NCI-H510A treated with DMSO at 0.1 percent for 48 hours (cell line): ENCODE measurements at regions not wholly inside any gene's neighbourhood (a gene's known extent, or its start where the extent isn't known, plus 50 kb on each side); places are given as distances from the start of the nearest gene placed in this dataset.

ENCODE experiments used
- DNase-seq: peaks from one replicate; lab custom pipeline; 2025; lab: John Stamatoyannopoulos, UW

DNA sequence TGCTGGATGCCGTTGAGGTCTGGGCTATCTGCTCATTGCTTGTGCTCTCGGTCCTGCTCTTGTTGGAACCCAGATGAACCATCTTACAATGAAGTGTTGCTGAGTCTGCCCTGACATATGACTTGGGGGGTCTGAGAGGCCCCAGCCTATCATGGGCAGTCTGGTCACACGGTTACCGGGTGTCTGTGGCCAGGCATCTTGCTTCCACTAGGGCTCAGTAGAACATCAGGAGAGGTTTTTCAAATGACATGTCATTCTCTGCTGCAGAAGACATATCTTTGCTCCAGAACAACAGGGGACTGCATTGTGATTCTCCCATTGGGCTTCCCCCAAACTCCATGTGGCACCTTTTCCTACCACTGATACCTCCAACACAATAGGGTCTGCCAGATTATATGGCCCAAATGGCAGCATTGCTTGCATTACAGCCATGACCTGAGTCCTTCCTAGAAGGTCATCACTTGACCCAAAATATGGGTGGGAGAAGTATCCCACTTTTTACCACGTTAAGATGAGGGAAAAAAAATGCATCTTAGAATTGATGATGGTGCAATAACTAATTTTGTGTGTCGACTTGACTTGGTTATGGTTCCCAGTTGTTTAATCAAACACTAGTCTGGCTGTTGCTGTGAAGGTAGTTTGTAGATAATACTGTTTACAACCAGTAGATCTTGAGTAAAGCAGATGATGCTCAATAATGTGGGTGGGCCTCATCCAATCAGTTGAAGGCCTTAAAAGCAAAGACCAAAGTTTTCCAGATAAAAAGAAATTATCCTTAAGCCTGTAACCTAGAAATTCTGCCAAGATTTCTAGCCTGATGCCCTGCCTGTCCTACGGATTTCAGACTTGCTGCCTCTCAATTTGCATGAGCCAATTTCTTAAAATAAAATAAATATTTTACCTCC lies 241.0 kb downstream of the QKI start:
- DNase-seq: no peak

DNA sequence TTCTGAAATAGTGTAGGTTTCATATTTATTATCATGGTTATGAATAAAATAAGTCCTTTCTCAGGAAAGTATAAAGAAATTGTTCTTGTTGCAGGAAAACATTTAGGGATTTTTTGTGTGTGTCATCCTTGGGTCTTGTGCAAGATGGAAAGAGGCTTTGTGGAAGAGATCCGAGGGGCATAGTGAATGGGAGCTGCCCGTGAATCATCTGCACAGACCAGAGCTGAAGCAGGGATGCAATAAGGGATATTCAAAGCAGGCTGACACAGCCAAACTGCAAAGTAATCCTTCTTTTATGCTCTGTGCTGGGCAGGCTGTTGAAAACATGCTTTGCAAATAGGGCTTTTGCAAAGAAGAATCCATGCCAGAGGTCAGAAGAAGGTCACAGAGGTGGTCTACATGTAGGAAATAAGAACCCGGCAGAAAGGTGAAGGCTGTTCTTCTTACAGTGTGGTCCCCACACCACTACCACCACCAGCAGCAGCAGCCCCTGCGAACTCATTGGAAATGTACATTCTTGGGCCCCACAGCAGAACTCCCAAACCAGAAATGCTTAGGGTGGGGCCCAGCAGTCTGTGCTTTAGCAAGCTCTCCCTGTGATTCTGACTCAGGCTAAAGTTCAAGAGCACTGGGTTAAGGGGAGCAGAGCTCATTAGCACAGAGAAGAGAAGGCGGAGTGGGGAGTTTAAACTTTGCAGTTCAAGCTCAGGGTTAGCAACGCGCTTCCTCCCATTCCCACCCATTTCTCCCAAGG lies 237.6 kb downstream of the QKI start:
- DNase-seq: no peak

DNA sequence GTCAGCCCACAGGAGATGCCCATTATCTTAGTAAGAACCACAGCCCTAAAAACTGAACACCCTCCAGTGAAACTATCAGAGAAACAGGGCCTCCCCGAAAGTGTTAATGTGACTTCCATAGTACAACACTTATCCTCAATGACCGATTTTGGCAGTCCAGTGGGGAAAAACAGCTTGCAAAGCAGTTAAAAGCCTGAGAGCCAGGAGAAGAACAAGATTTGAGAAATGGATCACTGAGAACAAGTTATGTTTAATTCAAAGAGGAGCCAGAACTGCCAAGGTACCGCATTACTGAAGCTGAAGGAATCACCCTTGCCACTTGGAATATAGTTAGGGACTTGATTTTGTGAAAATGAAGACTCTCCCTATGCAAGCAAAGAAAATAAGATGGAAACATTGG lies 236.9 kb downstream of the QKI start:
- no peak for DNase-seq

DNA sequence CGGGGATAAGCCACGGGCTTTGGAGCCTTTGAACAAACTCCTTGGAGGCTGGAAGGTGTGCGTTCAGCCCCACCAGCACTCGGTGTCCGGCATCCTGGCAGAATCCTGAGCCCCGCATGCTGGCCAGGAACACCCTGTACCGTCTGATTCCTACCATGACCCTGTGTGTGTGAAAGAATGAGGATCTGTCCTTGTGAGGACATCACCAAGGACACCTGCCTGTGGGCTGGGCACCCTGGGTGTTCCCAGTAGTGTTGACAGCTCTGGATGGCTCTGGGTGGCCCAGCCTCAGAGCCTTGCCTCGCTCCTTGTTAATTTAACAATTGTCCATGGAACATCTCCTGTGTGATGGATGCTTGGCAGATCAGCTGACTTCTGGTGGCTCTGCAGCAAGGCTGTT lies 234.3 kb downstream of the QKI start:
- no peak for DNase-seq

DNA sequence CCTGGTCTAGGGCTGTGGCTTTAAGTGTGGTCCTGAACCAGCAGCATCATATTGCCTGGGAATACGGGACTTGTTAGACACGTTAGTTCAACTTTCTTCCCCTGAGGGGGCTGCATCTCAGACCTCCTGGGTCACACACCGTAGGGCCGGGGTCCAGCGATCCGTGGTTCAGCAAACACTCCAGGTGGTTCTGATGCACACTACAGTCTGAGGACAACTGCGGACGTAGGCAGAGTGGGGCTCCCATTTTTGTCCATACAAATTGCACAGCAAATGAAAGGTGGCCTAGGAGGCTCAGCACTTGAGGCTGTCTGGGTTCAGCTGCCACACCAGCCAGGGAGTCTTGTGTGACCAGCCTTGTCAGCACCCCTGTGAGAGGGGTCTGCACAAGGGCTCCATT lies 233.1 kb downstream of the QKI start:
- no peak for DNase-seq

DNA sequence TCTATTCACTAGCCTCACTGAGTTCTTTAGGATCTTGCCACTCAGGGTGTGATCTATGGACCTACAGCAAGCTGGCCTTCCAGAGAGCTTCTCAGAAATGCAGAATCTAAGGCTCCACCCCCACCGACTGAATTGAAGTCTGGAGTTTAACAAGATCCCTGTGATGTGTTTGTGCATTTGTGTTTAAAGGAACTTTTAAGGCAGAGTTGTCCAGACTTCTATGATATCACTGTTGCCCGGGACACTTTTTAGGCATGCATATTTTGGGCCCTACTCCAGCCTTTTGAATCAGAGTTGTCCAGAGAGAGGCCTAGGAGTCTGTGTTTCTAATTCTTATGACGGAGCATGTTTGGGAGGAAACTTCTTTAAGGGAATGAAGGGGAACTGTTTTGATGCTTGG lies 232.3 kb downstream of the QKI start:
- no peak for DNase-seq

DNA sequence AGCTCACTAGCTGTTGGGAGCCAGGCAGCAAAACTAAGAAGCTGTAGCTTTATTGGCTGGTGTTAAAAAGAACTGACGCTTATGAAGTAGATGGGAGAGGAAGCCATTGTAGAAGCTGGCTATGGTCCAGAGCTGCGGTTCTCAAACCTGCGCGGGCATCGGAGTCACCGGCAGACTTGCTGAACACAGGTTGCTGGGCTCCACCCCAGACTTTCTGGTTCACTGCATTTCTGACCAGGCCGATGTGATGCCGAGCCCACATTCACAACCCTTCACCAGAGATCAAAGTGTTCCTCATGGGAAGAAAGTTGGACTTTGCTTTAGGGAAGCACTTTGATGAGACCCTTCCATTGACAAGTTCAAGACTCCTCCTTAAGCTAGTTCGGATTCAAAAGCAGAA lies 231.6 kb downstream of the QKI start:
- DNase-seq: no peak

DNA sequence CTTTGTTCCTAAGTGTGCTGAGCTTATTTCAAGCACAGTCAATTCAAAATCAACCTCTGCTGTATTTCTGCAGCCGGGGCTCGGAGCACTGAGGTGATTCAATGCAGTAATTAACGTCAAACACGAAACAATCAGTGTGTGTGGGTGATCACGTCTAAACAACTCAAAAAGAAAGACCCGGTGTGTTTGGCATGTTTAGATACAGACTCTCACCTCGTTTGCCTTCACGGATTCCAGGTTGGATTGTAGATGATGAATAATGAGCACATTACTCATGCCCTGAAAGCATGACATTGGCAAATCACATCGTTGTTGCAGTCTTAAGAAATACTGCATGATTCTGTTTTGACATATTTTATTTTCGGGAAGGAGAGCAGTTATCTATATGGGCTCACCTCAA lies 231.0 kb downstream of the QKI start:
- no peak for DNase-seq

DNA sequence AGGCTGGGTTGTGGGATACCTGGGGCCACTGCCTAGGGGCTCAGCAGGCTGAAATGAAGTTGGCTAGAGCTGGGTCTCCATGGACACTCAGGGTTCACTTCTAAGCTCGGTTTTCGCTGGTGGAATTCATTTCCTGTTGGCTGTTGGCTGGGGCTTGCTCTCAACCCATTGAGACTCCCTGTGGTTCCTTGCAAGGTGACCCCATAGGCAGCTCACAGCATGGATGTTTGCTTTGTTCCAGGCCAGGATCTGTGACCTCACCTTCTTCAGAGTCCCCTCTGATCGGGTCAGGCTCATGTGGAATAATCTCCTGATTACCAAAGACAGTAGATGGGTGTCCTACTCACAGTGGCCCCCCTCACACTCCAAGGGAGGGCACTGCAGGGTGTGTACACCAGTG lies 229.3 kb downstream of the QKI start:
- no peak for DNase-seq

DNA sequence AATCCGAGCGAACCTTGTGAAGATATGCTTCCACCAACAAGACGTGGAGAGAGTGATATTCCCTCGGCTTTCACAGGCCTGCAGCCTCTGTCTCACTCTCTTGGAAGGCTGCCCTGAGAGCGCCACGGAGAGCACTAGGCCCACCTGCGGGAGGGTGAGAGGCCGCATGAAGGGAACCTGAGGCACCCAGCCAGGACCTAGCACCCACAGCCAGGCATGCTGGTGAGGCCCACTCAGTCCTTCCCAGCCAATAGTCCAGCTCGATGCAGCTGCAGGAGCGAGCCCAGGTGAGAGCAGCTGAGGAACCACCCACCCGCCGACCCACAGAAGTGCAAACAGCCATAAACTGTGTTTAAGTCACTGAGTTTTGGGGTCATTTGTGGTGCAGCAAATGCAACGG lies 227.2 kb downstream of the QKI start:
- DNase-seq: no peak

DNA sequence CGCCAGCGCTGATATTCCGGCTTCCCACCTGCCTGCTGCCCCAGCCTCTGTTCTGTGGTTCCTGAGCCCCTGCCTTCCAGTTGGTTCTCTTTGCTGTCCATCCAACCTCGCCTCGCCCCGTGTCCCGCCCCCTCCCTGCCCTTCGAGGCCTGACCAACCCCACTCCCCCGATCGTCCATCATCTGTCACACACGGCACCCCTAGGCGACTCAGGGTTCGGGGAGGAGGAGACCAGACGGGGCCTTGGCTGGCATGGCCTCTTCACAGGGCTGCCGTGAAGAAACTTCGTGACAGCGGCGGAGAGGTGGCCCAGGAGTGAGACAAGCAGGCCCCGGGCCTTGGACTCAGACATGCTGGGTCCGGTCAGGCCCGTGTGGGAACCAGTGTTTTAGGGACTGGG lies 226.1 kb downstream of the QKI start:
- no peak for DNase-seq

DNA sequence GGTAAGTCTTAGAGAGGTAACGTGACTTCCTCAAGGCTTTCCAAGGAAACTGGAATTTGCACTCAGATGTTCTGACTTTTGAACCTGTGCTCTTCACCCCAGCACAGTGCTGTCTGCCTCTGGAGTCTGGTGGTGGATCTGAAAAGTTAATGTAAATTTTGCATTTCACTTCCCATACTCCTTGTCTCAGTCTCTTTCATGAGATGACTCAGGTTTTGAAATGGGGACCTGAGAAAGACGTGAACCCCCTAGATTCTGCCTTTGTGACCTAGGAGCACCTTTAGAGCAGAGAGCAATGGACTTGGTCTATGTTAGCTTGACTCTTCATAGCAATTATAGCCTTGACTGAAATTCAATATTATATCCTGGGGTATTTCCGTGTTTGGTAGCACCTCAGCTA lies 223.0 kb downstream of the QKI start:
- no peak for DNase-seq

DNA sequence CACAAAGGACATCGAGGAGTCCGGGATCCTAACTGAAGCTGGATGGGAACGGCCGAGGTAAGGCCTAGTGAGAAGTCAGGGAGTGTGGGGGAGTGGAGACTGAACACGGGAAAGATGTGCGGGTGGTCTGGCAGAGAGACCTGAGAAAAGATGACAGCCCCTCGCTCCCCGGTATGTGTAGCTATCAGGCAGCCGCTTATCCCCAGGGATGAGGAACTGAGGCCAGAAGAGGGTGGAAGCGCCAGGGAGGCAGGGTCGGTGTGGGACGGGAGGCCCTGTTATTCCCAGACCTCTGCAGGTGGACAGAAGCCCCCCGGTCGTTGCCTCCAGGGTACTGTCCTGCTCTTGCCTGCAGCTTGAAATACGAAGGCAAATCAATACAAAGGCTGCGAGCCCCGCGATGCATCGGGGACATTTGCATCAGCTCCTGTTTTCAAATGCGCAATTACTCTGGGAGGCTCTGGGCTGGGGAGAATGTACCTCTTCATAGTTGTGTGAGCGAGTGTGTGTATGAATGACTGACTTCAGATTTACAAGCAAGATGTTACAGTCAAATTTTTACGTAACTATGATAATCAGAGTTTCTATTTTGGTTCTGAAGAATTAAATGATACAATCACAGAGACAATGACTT lies 221.3 kb downstream of the QKI start:
- DNase-seq: no peak

DNA sequence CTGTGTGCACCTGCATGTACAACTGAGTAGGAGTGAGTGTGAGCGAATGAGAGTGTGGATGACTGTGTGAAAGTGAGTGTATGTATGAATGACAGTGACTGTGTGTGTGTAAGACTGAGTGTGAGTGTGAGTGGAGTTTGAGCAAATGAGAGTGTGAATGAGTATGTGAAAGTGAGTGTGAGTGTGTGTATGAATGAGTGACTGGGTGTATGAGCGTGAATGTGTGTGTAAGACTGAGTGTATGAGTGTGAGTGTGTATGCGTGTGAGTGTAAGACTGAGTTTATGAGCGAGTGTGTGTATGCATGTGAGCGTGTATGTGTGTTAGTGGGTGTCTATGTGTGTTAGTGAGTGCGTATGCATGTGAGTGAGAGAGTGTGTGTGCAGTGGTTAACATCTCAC lies 220.8 kb downstream of the QKI start:
- no peak for DNase-seq

DNA sequence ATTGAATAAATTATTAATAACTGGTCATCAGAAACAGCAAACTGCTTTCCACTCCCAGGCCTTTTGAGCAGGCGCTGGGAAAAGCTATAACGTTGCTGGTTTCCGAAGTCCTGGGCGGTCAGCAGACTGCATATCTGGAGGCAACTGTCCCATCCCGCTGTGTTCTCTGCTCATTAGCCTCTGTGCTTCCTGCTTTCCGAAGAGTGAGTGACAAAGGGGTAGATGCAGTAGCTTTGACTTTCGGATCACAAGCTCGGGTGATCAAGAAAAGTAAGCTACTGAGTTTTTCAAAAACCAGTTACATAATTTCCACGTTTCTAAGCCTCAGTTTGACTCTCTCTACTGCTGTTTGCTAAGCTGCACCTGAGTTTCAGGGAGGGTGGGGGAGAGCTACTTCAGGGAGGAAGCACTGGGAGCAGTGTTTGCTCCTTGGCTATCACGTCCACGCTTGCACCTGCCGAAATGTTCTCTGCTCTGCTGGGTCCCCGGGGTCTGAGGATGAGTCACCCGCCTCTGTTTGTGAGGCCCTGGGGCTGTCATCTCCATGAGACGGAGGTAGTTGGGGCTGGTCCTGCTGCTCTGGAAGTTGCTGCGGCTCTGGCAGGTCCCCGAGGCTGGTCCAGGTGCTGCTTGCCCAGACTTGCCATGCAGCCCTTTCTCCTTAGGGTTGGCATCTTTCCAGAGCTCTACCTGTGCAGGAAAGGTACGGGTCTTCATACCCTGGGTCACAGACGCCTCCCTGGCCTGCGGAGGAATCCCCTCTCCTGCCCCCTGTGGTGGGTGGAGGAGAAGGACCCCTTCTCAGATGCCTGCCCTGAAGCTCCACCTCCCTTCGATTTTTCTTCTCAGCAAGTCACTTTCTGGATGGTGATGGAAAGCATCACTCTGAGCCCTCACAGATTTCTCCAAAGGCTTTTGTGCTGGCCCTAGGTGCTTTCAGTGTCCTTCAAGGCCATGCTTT lies 220.0 kb downstream of the QKI start:
- DNase-seq: peak; percentile 65

DNA sequence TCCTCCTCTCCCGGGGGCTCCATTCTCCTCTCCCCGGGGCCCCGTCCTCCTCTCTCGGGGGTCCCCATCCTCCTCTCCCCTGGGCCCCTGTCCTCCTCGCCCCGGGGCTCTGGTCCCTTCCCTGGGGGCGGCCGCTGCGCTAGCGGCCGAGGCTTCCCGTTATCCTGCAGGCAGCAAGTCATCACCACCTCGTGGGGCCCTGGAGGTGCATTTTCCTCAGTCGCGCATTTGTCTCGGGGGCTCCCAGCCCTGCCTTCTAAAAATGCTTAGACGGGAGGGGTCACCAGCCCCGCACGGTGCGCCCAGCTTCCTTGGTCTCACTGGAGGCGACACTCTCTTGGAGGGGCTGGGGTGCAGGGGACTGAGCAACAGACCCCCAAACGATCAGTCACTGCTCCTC lies 216.5 kb downstream of the QKI start:
- DNase-seq: no peak

DNA sequence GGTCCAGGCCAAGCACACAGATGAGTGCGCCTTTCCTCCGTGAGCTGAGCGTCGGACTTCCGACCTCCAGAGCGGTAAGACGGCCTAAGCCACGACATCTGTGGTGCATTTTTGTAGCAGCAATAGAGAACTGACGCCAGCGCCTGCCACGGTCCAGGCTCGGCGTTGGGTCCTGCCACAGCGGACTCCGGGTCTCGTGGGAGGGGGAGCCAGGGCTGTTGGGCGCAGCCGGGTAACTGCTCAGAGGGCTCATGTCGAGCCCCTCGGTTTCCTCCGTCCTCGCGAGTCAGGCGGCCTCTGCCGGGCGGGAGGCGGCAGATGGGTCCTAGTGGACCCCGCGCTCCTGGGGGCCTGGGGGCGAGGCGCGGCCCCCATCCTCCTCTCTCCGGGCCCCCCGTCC lies 216.1 kb downstream of the QKI start:
- no peak for DNase-seq

DNA sequence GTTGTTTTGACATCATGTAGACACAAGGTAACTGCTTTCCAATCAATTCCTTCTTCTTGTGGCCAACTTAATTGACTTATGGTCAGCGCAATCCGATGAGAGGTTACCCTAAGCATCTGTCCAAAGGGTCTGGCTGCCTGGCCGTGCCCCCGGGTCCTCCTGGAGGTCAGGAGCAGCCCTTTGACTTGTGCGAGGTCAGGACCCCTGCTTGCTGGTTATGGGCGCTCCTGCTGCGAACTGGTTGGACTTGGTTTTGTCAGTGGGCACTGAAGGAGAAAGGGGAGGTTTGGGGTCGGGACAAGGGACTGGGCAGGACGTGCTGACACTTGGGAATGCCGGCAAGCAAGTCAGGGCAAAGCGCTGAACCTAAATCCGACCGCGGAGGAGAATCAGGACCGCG lies 215.6 kb downstream of the QKI start:
- DNase-seq: no peak
